A549 (cell line): ENCODE measurements at regions not wholly inside any gene's neighbourhood (a gene's known extent, or its start where the extent isn't known, plus 50 kb on each side); places are given as distances from the start of the nearest gene placed in this dataset.

Experiments
- ATAC-seq, 2 experiments: fragments of 200-7000 bp in 1 of 2; fragments of >200 bp in 1 of 2; cut with Nextera tagmentation in 1 of 2; cut with Tn5 transposase in 1 of 2; 3 replicates each; pipeline versions ENCODE4 v1.8.0 to v1.9.1; 2018 to 2020; ENCODE audit warnings: mild to moderate bottlenecking in 1 of 2, moderate library complexity in 1 of 2
- CTCF ChIA-PET: fragments of 300-600 bp; sonication (Branson Sonifier 250); formaldehyde crosslinking; extraction: SDS; loops from one replicate; lab custom pipeline; 2021; ENCODE audit warnings: antibody characterized with exemption, inconsistent platforms; lab: Yijun Ruan, JAX
- POLR2A ChIA-PET: fragments of 350-600 bp; formaldehyde crosslinking; extraction: SDS; loops from one replicate; lab custom pipeline; 2021; ENCODE audit warnings: antibody characterized with exemption, inconsistent platforms; lab: Yijun Ruan, JAX
- DNase-seq, 2 experiments: peaks; one replicate each; pipeline versions ENCODE4 v3.0.0 to v3.0.0-alpha.2; 2011 to 2016; ENCODE audit warnings: low read depth in 1 of 2, low spot score in 1 of 2
- FAIRE-seq: peaks from 2 replicates; lab custom pipeline; 2011; peaks lifted over from hg19 to GRCh38; lab: Jason Lieb, UNC
- H3K27ac ChIP-seq, 2 experiments: fragments of >200 bp; sonication (Bioruptor Twin); formaldehyde crosslinking; 3 replicates each; pipeline ENCODE4 v1.5.1; 2016 to 2017
- H3K4me1 ChIP-seq: fragments of >200 bp; sonication (Bioruptor Twin); formaldehyde crosslinking; 3 replicates; pipeline ENCODE4 v1.6.1; 2016
- H3K4me2 ChIP-seq: fragments of >200 bp; sonication (Bioruptor Twin); formaldehyde crosslinking; 3 replicates; pipeline ENCODE4 v1.6.1; 2016
- H3K4me3 ChIP-seq: fragments of >200 bp; sonication (Bioruptor Twin); formaldehyde crosslinking; 3 replicates; pipeline ENCODE4 v1.5.1; 2016
- H3K9me3 ChIP-seq: fragments of >200 bp; sonication (Bioruptor Twin); formaldehyde crosslinking; 3 replicates; pipeline ENCODE4 v1.6.1; 2016
- BCL3 ChIP-seq: fragments of >200 bp; sonication (Bioruptor Twin); formaldehyde crosslinking; IDR thresholded peaks from 3 replicates; pipeline ENCODE4 v1.6.1; 2016
- CBX2 ChIP-seq: fragments of 200-600 bp; sonication (generic); IDR thresholded peaks from 2 replicates; pipeline ENCODE4 v1.6.1; 2016; ENCODE audit warnings: low read depth, mild to moderate bottlenecking, borderline replicate concordance
- CEBPB ChIP-seq, 2 experiments: fragments of >200 bp in 1 of 2; sonication (Bioruptor Twin) in 1 of 2; formaldehyde crosslinking in 1 of 2; IDR thresholded peaks; 2 replicates each; pipeline ENCODE4 v1.6.1; 2012 to 2016
- EHF ChIP-seq: fragments of 250-450 bp; sonication (Bioruptor Pico); IDR thresholded peaks from 2 replicates; pipeline ENCODE4 v1.5.0; 2020; ENCODE audit warnings: mild to moderate bottlenecking
- ELK1 ChIP-seq: fragments of 150-350 bp; IDR thresholded peaks from 2 replicates; pipeline ENCODE4 v1.6.1; 2014; ENCODE audit warnings: low read depth, mild to moderate bottlenecking, low read length
- FOSL2 ChIP-seq, 2 experiments: fragments of 450-650 bp in 1 of 2; fragments of >200 bp in 1 of 2; sonication (Bioruptor Twin) in 1 of 2; formaldehyde crosslinking; IDR thresholded peaks; 2 replicates each; pipeline versions ENCODE4 v1.5.0 to v1.6.1; 2016 to 2020; ENCODE audit warnings: mild to moderate bottlenecking in 1 of 2, moderate library complexity in 1 of 2
- HEYL ChIP-seq: fragments of 250-450 bp; sonication (Bioruptor Pico); IDR thresholded peaks from 2 replicates; pipeline ENCODE4 v1.8.0; 2021; ENCODE audit warnings: mild to moderate bottlenecking, moderate library complexity
- HOXB5 ChIP-seq: fragments of 250-450 bp; sonication (Bioruptor Pico); IDR thresholded peaks from 2 replicates; pipeline ENCODE4 v1.5.0; 2020; ENCODE audit warnings: mild to moderate bottlenecking, moderate library complexity
- JUN ChIP-seq, 2 experiments: fragments of >200 bp; sonication (Bioruptor Twin); formaldehyde crosslinking; IDR thresholded peaks; 2 replicates in 1 of 2; 3 replicates in 1 of 2; pipeline ENCODE4 v1.6.1; 2016 to 2017
- JUNB ChIP-seq: fragments of >200 bp; sonication (Bioruptor Twin); formaldehyde crosslinking; IDR thresholded peaks from 2 replicates; pipeline ENCODE4 v1.6.1; 2016
- KDM5A ChIP-seq: fragments of 200-600 bp; sonication (generic); IDR thresholded peaks from 2 replicates; pipeline ENCODE4 v1.6.1; 2016; ENCODE audit warnings: antibody characterized with exemption, mild to moderate bottlenecking
- MAZ ChIP-seq: fragments of 150-350 bp; IDR thresholded peaks from 2 replicates; pipeline ENCODE4 v1.6.1; 2014; ENCODE audit warnings: antibody characterized with exemption, low read depth, low read length, borderline replicate concordance
- PHF8 ChIP-seq: fragments of 200-600 bp; sonication (generic); IDR thresholded peaks from 2 replicates; pipeline ENCODE4 v1.6.1; 2016; ENCODE audit warnings: low read depth, mild to moderate bottlenecking, antibody characterized with exemption, moderate library complexity, borderline replicate concordance
- RAD21 ChIP-seq, 2 experiments: fragments of >200 bp in 1 of 2; sonication (Bioruptor Twin) in 1 of 2; formaldehyde crosslinking in 1 of 2; IDR thresholded peaks in 1 of 2; conservative IDR thresholded peaks in 1 of 2; 2 replicates in 1 of 2; 3 replicates in 1 of 2; pipeline ENCODE4 v1.6.1; 2012 to 2018; ENCODE audit warnings: inconsistent platforms in 1 of 2
- REST ChIP-seq: fragments of 200-600 bp; sonication (generic); IDR thresholded peaks from 2 replicates; pipeline ENCODE4 v1.6.1; 2016; ENCODE audit warnings: antibody characterized with exemption, mild to moderate bottlenecking, moderate library complexity
- RFX5 ChIP-seq: fragments of 450-650 bp; IDR thresholded peaks from 2 replicates; pipeline ENCODE4 v1.7.1; 2014; ENCODE audit warnings: antibody characterized with exemption, mild to moderate bottlenecking, moderate library complexity
- SREBF2 ChIP-seq: fragments of 450-650 bp; IDR thresholded peaks from 2 replicates; pipeline ENCODE4 v1.6.1; 2014; ENCODE audit warnings: mild to moderate bottlenecking, moderate library complexity
- WGBS: methylation state at CpG from one replicate; pipeline ENCODE4 v1.1.6; 2017; ENCODE audit errors: missing lambda C conversion rate; 5-methylcytosine and 5-hydroxymethylcytosine counted together
- TF ChIP-seq, protein P1 (sequence below): IDR thresholded peaks from 2 replicates; pipeline ENCODE4 v1.6.1; 2012
- TF ChIP-seq, protein P2 (sequence below): fragments of >200 bp; sonication (Bioruptor Twin); formaldehyde crosslinking; IDR thresholded peaks from 3 replicates; pipeline ENCODE4 v1.5.1; 2016
- TF ChIP-seq, protein P3 (sequence below): fragments of 250-450 bp; sonication (Bioruptor Pico); IDR thresholded peaks from 2 replicates; pipeline ENCODE4 v1.5.0; 2021; ENCODE audit warnings: mild to moderate bottlenecking, moderate library complexity, borderline replicate concordance

DNA sequence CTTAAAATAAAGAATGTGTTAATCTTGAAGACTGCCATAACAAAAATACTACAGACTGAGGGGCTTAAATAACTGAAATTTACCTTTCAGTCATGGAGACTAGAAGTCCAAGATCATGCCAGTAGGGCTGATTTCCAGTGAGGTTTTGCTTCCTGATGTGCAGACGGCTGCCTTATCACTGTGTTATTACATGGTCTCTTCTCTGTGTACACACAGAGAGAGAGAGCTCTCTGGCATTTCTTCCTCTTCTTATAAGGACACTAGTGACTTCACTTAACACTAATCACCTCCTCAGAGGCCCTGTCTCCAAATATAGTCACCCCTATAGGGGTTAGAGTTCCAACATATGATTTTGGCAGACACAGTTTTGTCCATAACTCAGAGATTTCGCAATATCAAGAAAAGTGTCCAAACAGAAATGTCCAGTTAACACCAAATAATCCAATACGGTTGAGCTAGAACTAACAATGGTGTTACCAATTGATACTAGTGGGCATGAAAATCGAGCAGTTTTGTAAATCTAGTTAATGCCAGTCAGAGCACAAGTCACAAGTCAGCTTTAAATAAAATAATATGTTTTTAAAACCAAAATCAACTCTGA lies 399.8 kb downstream of the ADCYAP1 start:
- POLR2A ChIA-PET = no interaction called here
- TF ChIP-seq CEBPB (IDR thresholded peaks at IDR 0.05) = peak; percentile 35 to 42; a peak in 2 of 4 replicates
- no peak for TF ChIP-seq EHF
- TF ChIP-seq, protein P1, sequence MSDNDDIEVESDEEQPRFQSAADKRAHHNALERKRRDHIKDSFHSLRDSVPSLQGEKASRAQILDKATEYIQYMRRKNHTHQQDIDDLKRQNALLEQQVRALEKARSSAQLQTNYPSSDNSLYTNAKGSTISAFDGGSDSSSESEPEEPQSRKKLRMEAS = no peak
- no peak for TF ChIP-seq KDM5A
- Histone ChIP-seq H3K4me2 (no peak overlapping the region), H3K9me3 (no peaks in the 10 kb centered on the region), H3K4me1 (no peaks in the 10 kb centered on the region), H3K27ac (no peak overlapping the region), H3K4me3 (no peak overlapping the region)
- CTCF ChIA-PET = no interaction called here
- ATAC-seq (no peak), FAIRE-seq (no peak), DNase-seq (no peak)
- WGBS = 38% methylated on average over 4 of the region's 4 CpGs

DNA sequence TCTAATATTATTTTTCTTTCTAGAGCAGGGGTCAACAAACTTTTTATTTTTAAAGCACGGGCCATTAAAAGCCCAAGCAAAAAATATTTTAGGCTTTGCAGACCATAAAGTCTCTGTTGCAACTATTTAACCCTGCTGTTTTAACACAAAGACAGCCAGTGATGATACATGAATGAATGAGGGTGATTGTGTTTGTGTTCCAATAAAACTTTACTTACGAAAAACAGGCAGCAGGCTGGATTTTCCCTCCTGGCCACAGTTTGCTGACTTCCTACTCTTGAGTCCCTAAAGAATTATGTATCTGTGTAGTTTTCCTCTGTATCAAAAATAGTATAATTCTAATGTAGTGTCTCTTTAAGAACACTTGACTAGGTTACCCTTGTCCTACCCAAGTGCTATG lies 402.0 kb downstream of the ADCYAP1 start:
- ATAC-seq = no peak
- FAIRE-seq = no peak

GRCh38 chr18:1308686-1309085 lies 404.0 kb downstream of the ADCYAP1 start:
- no peak for FAIRE-seq
- no peak overlapping the region for H3K4me2 ChIP-seq
- POLR2A ChIA-PET = no interaction called here
- TF ChIP-seq HOXB5 (CRISPR knock-in tag) = no peak
- no peak for TF ChIP-seq SREBF2
- TF ChIP-seq FOSL2 (IDR thresholded peaks at IDR 0.05) = no peak
- no peak for TF ChIP-seq FOSL2 (CRISPR knock-in tag; IDR thresholded peaks at IDR 0.05)
- TF ChIP-seq, all 56 proteins: peak for 0
- Histone ChIP-seq H3K9me3 (no peaks in the 10 kb centered on the region), H3K4me1 (no peaks in the 10 kb centered on the region), H3K27ac (no peak overlapping the region), H3K4me3 (no peak overlapping the region)
- WGBS = 49% methylated on average over 5 of the region's 5 CpGs
- DNase-seq = no peak
- no peak for ATAC-seq
- CTCF ChIA-PET = no interaction called here

More for the DNA sequence above, 402.0 kb downstream of the ADCYAP1 start:
- no peak overlapping the region for H3K27ac ChIP-seq
- TF ChIP-seq, protein P2, sequence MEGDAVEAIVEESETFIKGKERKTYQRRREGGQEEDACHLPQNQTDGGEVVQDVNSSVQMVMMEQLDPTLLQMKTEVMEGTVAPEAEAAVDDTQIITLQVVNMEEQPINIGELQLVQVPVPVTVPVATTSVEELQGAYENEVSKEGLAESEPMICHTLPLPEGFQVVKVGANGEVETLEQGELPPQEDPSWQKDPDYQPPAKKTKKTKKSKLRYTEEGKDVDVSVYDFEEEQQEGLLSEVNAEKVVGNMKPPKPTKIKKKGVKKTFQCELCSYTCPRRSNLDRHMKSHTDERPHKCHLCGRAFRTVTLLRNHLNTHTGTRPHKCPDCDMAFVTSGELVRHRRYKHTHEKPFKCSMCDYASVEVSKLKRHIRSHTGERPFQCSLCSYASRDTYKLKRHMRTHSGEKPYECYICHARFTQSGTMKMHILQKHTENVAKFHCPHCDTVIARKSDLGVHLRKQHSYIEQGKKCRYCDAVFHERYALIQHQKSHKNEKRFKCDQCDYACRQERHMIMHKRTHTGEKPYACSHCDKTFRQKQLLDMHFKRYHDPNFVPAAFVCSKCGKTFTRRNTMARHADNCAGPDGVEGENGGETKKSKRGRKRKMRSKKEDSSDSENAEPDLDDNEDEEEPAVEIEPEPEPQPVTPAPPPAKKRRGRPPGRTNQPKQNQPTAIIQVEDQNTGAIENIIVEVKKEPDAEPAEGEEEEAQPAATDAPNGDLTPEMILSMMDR = no peak
- TF ChIP-seq ELK1 = no peak
- no peak for TF ChIP-seq JUN (IDR thresholded peaks at IDR 0.05)
- no peak for TF ChIP-seq EHF
- TF ChIP-seq PHF8 = no peak
- TF ChIP-seq JUNB = no peak
- no peak for TF ChIP-seq CBX2
- TF ChIP-seq RFX5 = no peak
- TF ChIP-seq HEYL (CRISPR knock-in tag) = no peak
- TF ChIP-seq BCL3 = no peak
- TF ChIP-seq, all 56 proteins: peak for 0
- POLR2A ChIA-PET = no interaction called here
- no peaks in the 10 kb centered on the region for H3K4me1 ChIP-seq
- H3K4me2 ChIP-seq = no peak overlapping the region
- CTCF ChIA-PET = no interaction called here
- WGBS = 36% methylated on average over 2 of the region's 2 CpGs
- DNase-seq = no peak
- no peak overlapping the region for H3K4me3 ChIP-seq
- H3K9me3 ChIP-seq = no peaks in the 10 kb centered on the region

DNA sequence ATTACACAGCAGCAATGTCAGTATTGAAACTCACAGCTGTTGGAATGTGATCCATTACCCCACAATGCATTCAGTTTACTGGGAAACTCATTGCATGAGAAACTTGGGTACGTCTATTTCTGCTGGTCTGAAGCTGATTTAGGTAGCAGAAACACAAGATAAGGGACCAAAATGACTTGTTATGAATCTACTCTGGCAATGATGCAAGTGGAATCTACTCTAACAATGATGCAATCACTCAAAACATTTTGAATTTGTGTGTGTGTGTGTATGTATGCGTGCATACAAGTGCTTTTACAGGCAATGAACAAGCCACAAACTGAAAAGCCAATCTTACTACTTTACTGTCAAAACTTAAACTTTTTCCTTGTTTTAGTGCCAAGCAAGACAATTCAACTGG lies 406.7 kb downstream of the ADCYAP1 start:
- 50% methylated on average over 2 of the region's 2 CpGs for WGBS
- ChIA-PET CTCF (no interaction called here), POLR2A (no interaction called here)
- H3K27ac ChIP-seq = no peak overlapping the region
- ATAC-seq = no peak
- no peak for FAIRE-seq
- no peaks in the 10 kb centered on the region for H3K9me3 ChIP-seq
- no peak for DNase-seq
- no peaks in the 10 kb centered on the region for H3K4me1 ChIP-seq
- H3K4me3 ChIP-seq = no peak overlapping the region
- H3K4me2 ChIP-seq = no peak overlapping the region
- TF ChIP-seq HEYL (CRISPR knock-in tag) = no peak
- no peak for TF ChIP-seq REST
- TF ChIP-seq RAD21 (conservative IDR thresholded peaks at IDR 0.05 in 1 of 2, IDR thresholded peaks at IDR 0.05 in 1 of 2) = no peak
- TF ChIP-seq, protein P3, sequence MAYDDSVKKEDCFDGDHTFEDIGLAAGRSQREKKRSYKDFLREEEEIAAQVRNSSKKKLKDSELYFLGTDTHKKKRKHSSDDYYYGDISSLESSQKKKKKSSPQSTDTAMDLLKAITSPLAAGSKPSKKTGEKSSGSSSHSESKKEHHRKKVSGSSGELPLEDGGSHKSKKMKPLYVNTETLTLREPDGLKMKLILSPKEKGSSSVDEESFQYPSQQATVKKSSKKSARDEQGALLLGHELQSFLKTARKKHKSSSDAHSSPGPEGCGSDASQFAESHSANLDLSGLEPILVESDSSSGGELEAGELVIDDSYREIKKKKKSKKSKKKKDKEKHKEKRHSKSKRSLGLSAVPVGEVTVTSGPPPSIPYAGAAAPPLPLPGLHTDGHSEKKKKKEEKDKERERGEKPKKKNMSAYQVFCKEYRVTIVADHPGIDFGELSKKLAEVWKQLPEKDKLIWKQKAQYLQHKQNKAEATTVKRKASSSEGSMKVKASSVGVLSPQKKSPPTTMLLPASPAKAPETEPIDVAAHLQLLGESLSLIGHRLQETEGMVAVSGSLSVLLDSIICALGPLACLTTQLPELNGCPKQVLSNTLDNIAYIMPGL = no peak
- TF ChIP-seq PHF8 = no peak
- TF ChIP-seq MAZ = no peak
